ENCODE measurements at regions not wholly inside any gene's neighbourhood (a gene's known extent, or its start where the extent isn't known, plus 50 kb on each side); places are given as distances from the start of the nearest gene placed in this dataset.
"Not testable (repeated sequence)": the region's sequence is repeated elsewhere in the genome, so short reads cannot be mapped to it uniquely, and the experiment has no call there.

- not testable (repeated sequence) for TF ChIP-seq CTCF (IDR thresholded peaks at IDR 0.05 in 2 of 3, conservative IDR thresholded peaks at IDR 0.05 in 1 of 3; ENCODE audit: borderline replicate concordance in 1 of 3, insufficient read depth in 1 of 3, low read depth in 2 of 3, low read length in 2 of 3); RAD21 (IDR thresholded peaks at IDR 0.05; ENCODE audit: low read depth); EZH2phosphoT487 (IDR thresholded peaks at IDR 0.05; ENCODE audit: borderline replicate concordance); EZH2 (IDR thresholded peaks at IDR 0.05); ZNF274 (IDR thresholded peaks at IDR 0.05; ENCODE audit: low read depth, low read length); POLR2A (IDR thresholded peaks at IDR 0.05; ENCODE audit: borderline replicate concordance, extremely low read depth, insufficient read depth, insufficient read length); EGR1 (IDR thresholded peaks at IDR 0.05; ENCODE audit: low read depth); POLR2AphosphoS5 (IDR thresholded peaks at IDR 0.05; ENCODE audit: low read depth, low read length); SP1 (IDR thresholded peaks at IDR 0.05; ENCODE audit: low read depth)
- TF ChIP-seq, protein P1, sequence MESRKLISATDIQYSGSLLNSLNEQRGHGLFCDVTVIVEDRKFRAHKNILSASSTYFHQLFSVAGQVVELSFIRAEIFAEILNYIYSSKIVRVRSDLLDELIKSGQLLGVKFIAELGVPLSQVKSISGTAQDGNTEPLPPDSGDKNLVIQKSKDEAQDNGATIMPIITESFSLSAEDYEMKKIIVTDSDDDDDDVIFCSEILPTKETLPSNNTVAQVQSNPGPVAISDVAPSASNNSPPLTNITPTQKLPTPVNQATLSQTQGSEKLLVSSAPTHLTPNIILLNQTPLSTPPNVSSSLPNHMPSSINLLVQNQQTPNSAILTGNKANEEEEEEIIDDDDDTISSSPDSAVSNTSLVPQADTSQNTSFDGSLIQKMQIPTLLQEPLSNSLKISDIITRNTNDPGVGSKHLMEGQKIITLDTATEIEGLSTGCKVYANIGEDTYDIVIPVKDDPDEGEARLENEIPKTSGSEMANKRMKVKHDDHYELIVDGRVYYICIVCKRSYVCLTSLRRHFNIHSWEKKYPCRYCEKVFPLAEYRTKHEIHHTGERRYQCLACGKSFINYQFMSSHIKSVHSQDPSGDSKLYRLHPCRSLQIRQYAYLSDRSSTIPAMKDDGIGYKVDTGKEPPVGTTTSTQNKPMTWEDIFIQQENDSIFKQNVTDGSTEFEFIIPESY (IDR thresholded peaks at IDR 0.05; ENCODE audit: extremely low read depth, insufficient replicate concordance, low read length), result not testable (repeated sequence)
- TF ChIP-seq, protein P2, sequence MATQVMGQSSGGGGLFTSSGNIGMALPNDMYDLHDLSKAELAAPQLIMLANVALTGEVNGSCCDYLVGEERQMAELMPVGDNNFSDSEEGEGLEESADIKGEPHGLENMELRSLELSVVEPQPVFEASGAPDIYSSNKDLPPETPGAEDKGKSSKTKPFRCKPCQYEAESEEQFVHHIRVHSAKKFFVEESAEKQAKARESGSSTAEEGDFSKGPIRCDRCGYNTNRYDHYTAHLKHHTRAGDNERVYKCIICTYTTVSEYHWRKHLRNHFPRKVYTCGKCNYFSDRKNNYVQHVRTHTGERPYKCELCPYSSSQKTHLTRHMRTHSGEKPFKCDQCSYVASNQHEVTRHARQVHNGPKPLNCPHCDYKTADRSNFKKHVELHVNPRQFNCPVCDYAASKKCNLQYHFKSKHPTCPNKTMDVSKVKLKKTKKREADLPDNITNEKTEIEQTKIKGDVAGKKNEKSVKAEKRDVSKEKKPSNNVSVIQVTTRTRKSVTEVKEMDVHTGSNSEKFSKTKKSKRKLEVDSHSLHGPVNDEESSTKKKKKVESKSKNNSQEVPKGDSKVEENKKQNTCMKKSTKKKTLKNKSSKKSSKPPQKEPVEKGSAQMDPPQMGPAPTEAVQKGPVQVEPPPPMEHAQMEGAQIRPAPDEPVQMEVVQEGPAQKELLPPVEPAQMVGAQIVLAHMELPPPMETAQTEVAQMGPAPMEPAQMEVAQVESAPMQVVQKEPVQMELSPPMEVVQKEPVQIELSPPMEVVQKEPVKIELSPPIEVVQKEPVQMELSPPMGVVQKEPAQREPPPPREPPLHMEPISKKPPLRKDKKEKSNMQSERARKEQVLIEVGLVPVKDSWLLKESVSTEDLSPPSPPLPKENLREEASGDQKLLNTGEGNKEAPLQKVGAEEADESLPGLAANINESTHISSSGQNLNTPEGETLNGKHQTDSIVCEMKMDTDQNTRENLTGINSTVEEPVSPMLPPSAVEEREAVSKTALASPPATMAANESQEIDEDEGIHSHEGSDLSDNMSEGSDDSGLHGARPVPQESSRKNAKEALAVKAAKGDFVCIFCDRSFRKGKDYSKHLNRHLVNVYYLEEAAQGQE (IDR thresholded peaks at IDR 0.05; ENCODE audit: low read depth), result not testable (repeated sequence)
Observed at GRCh38 chr2:87452861-87453260, 295.0 kb upstream of the PLGLB2 start.
